ENCODE measurements at regions not wholly inside any gene's neighbourhood (a gene's known extent, or its start where the extent isn't known, plus 50 kb on each side); places are given as distances from the start of the nearest gene placed in this dataset.
"Not testable (repeated sequence)": the region's sequence is repeated elsewhere in the genome, so short reads cannot be mapped to it uniquely, and the experiment has no call there.

DNA sequence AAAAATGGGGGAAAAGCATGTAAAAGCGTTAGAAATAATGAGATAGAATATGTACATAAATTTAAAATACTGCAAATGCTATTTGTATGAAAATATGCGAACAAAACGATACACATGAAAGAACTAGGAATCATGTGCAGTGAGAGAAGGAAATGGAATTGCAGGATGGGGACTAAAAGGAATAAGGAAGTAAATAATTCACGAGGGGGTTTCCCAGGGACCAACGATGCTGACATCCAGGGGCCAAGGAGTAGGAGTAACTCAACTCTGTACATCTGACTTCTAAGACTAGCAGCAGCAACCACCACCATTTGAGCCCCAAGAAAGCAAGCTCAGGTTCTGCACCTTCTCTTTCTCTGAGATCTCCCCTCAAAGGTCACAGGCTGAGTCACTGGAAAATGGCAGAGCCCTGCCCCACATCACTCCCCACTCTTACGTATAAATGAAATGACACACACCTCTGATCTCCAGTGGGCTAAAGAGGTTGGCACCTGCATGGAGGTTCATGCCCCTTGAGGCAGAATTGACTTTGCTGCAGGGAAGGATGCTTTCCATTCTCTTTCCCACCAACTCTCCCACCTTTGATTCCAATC is 100.0 kb upstream of the DLG1 start:
- peaks cover 13% of the 10 kb centered on the region for H3K4me1 Mint-ChIP-seq (ENCODE audit: unreplicated experiment)
- H3K27ac Mint-ChIP-seq (ENCODE audit: unreplicated experiment): no peak overlapping the region
- H3K36me3 Mint-ChIP-seq (ENCODE audit: low read depth, unreplicated experiment): no peaks in the 10 kb centered on the region
- peaks cover 2% of the 10 kb centered on the region for H3K27me3 Mint-ChIP-seq (ENCODE audit: unreplicated experiment)
- no peaks in the 10 kb centered on the region for H3K9me3 Mint-ChIP-seq (ENCODE audit: unreplicated experiment)
- H3K4me3 Mint-ChIP-seq (ENCODE audit: unreplicated experiment): no peak overlapping the region
- no peak for DNase-seq (ENCODE audit: low spot score)
- no peak for TF ChIP-seq CTCF (IDR thresholded peaks at IDR 0.05; ENCODE audit: unreplicated experiment)

DNA sequence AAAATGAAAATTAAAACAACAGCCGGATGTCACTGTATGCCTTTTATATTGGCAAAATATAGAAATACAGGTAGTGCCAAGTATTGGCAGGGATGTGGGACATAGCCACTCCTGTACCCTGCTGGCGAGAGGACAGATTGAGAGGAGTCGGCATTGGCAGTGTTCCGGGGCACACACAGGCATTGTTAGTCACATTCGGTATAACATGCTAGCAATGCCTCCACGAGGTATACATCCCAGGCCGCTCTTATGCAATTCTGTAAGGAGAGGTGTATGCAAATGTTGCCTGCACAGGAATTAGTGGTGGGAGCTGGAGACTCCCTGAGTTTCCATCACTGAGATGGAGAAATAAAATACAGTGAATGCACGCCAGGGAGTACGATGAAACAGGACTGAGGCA is 99.4 kb upstream of the DLG1 start:
- Mint-ChIP-seq H3K4me3 (ENCODE audit: unreplicated experiment) (no peak overlapping the region), H3K9me3 (ENCODE audit: unreplicated experiment) (no peaks in the 10 kb centered on the region), H3K27ac (ENCODE audit: unreplicated experiment) (no peak overlapping the region), H3K4me1 (ENCODE audit: unreplicated experiment) (peaks cover 13% of the 10 kb centered on the region), H3K36me3 (ENCODE audit: low read depth, unreplicated experiment) (no peaks in the 10 kb centered on the region), H3K27me3 (ENCODE audit: unreplicated experiment) (peaks cover 2% of the 10 kb centered on the region)
- TF ChIP-seq CTCF (IDR thresholded peaks at IDR 0.05; ENCODE audit: unreplicated experiment): no peak
- no peak for DNase-seq (ENCODE audit: low spot score)

GRCh38 chr3:197394464-197395321 is 96.3 kb upstream of the DLG1 start:
- Mint-ChIP-seq H3K4me1 (ENCODE audit: unreplicated experiment) (peaks cover 11% of the 10 kb centered on the region), H3K4me3 (ENCODE audit: unreplicated experiment) (no peak overlapping the region), H3K27ac (ENCODE audit: unreplicated experiment) (no peak overlapping the region), H3K27me3 (ENCODE audit: unreplicated experiment) (peaks cover 2% of the 10 kb centered on the region), H3K9me3 (ENCODE audit: unreplicated experiment) (no peaks in the 10 kb centered on the region), H3K36me3 (ENCODE audit: low read depth, unreplicated experiment) (no peaks in the 10 kb centered on the region)
- no peak for DNase-seq (ENCODE audit: low spot score)
- TF ChIP-seq CTCF (IDR thresholded peaks at IDR 0.05; ENCODE audit: unreplicated experiment): no peak

GRCh38 chr3:197394126-197394463 is 95.7 kb upstream of the DLG1 start:
- not testable (repeated sequence) for H3K4me3 Mint-ChIP-seq (ENCODE audit: unreplicated experiment); H3K36me3 Mint-ChIP-seq (ENCODE audit: low read depth, unreplicated experiment); H3K9me3 Mint-ChIP-seq (ENCODE audit: unreplicated experiment); H3K27ac Mint-ChIP-seq (ENCODE audit: unreplicated experiment); DNase-seq (ENCODE audit: low spot score); H3K4me1 Mint-ChIP-seq (ENCODE audit: unreplicated experiment); H3K27me3 Mint-ChIP-seq (ENCODE audit: unreplicated experiment)

GRCh38 chr3:197393711-197394110 is 95.3 kb upstream of the DLG1 start:
- H3K4me3 Mint-ChIP-seq (ENCODE audit: unreplicated experiment): no peak overlapping the region
- no peaks in the 10 kb centered on the region for H3K36me3 Mint-ChIP-seq (ENCODE audit: low read depth, unreplicated experiment)
- H3K27ac Mint-ChIP-seq (ENCODE audit: unreplicated experiment): no peak overlapping the region

More at GRCh38 chr3:197393711-197394110, 95.3 kb upstream of the DLG1 start:
- TF ChIP-seq CTCF (IDR thresholded peaks at IDR 0.05; ENCODE audit: unreplicated experiment): no peak
- no peak for DNase-seq (ENCODE audit: low spot score)
- Mint-ChIP-seq H3K4me1 (ENCODE audit: unreplicated experiment) (peaks cover 6% of the 10 kb centered on the region), H3K27me3 (ENCODE audit: unreplicated experiment) (peaks cover 2% of the 10 kb centered on the region), H3K9me3 (ENCODE audit: unreplicated experiment) (no peaks in the 10 kb centered on the region)
